RWPE1 (cell line): ENCODE measurements at regions not wholly inside any gene's neighbourhood (a gene's known extent, or its start where the extent isn't known, plus 50 kb on each side); places are given as distances from the start of the nearest gene placed in this dataset.
A peak's percentile ranks its signal among the peaks of the same experiment; 100 is the strongest.

ENCODE experiments used
- CTCF ChIA-PET: fragments of 350-600 bp; sonication (Branson Sonifier 250); formaldehyde crosslinking; extraction: SDS; loops from one replicate; lab custom pipeline; 2021; lab: Yijun Ruan, JAX
- POLR2A ChIA-PET: fragments of 400-600 bp; formaldehyde crosslinking; extraction: SDS; loops from one replicate; lab custom pipeline; 2020; ENCODE audit warnings: antibody characterized with exemption; ENCODE audit not compliant: low non-redundant PET; lab: Yijun Ruan, JAX
- DNase-seq: peaks from one replicate; pipeline ENCODE4 v3.0.0; 2012; ENCODE audit warnings: low spot score
- H3K27ac ChIP-seq: fragments of 450-650 bp; 2 replicates; pipeline ENCODE4 v1.5.1; 2017
- TF ChIP-seq, protein P1 (sequence below): fragments of 450-650 bp; conservative IDR thresholded peaks from 2 replicates; pipeline ENCODE4 v1.5.1; 2017; ENCODE audit warnings: low read depth, mild to moderate bottlenecking

DNA sequence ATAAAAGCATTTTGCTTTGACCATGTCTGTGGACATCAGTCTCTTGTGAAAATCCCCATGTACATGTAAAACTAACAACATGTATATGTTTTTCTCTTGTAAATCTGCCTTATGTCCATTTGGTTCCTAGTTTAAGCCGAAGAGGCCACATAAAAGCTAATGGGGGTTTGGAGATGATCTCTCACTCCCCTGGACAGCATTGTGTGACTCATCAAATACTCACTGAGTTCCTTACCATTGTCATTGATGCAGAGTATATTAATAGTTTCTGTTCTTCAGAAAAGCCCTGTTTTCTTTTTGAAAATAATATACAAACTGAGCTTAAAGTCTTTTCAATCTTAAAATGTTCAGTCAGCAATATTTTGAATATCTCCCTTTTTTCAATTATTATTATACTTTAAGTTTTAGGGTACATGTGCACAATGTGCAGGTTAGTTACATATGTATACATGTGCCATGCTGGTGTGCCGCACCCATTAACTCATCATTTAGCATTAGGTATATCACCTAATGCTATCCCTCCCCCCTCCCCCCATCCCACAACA lies 536.7 kb upstream of the HTR2A start:
- no peak for DNase-seq
- ChIA-PET POLR2A (no interaction called here), CTCF (no interaction called here)
- TF ChIP-seq, protein P1, sequence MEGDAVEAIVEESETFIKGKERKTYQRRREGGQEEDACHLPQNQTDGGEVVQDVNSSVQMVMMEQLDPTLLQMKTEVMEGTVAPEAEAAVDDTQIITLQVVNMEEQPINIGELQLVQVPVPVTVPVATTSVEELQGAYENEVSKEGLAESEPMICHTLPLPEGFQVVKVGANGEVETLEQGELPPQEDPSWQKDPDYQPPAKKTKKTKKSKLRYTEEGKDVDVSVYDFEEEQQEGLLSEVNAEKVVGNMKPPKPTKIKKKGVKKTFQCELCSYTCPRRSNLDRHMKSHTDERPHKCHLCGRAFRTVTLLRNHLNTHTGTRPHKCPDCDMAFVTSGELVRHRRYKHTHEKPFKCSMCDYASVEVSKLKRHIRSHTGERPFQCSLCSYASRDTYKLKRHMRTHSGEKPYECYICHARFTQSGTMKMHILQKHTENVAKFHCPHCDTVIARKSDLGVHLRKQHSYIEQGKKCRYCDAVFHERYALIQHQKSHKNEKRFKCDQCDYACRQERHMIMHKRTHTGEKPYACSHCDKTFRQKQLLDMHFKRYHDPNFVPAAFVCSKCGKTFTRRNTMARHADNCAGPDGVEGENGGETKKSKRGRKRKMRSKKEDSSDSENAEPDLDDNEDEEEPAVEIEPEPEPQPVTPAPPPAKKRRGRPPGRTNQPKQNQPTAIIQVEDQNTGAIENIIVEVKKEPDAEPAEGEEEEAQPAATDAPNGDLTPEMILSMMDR: no peak
- H3K27ac ChIP-seq: no peak overlapping the region

DNA sequence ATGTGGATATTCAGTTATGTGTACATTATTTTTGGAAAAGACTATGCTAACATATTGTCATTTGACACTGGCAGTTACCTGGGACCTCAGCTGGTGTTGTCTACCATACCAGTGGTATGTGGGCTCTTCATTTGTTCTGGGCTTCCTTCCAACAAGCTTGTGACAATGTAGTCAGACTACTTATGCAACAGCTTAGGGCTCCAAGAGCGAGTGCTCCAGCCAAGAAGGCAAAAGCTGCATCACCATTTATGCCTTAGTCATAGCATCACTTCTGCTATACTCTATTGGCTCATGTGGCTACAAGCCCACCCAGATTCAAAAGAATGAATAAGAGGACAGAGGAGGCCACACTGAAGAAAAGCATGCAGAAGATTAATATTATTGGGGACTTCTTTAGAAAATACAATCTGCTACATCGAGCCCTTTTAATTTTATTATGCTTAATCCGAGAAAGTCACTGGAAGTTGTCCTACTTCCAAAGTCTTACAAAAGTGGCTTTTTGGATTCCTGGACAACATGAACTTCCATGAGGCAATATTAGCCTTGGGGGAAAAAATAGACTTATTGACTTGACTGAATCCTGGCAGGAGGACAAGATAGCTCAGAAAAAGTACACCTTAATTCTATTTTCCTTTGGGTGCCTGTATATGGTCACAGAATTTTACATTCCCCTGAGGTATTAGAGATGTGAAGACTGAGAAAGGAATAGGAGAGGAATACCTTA lies 529.4 kb upstream of the HTR2A start:
- H3K27ac ChIP-seq: no peak overlapping the region
- peak; percentile 2 for DNase-seq
- ChIA-PET POLR2A (no interaction called here), CTCF (no interaction called here)
- TF ChIP-seq, protein P1: no peak

- no peak for DNase-seq
- TF ChIP-seq, protein P1: no peak
- ChIA-PET CTCF (interaction anchor here (0.6 kb wide), 1 partner anchor 99 kb away, joined by 5 read pairs; no protein-coding TSS in a partner anchor), POLR2A (no interaction called here)
- H3K27ac ChIP-seq: no peak overlapping the region
Measured at GRCh38 chr13:47421525-47421924, 524.7 kb upstream of the HTR2A start.

DNA sequence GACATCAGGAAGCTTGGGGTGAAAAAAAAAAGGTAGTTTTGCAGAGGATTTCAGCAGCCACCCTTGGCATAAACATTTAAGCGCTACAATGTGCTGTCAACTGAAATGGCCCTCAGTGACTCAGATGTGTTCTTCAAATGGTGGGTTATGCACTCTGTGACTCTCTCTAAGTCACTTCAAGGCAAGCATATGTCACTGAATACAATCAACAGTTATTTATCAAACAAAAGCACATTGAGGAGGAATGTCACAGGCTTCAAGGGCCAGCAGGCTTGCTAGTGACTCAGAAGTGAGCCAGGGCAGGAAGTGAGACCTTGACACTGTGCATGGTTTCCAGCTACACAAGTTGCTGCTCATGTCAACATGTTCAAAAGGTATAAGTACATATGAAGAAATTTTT lies 523.7 kb upstream of the HTR2A start:
- CTCF ChIA-PET: no interaction called here
- H3K27ac ChIP-seq: no peak overlapping the region
- DNase-seq: no peak
- POLR2A ChIA-PET: no interaction called here
- TF ChIP-seq, protein P1: no peak

DNA sequence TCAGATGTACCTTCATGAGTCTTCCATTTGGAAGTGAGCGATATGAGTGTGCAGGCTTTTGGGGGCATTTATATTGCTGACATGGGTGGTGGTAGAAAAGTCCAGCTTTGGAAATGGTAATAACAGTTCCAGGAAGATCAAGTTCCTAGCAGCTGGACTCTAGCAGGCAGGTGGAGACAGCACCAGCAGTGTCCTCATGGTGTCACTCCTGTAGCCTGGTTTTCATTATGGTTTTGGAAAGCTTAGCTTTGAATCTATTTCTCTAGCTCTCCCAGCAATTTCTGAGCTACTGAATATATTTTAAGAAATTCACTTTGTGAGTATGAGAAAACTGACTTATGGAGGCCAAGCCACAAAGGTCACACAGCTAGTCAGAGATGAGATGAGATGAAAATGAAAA lies 523.2 kb upstream of the HTR2A start:
- CTCF ChIA-PET: interaction anchor here (0.7 kb wide), 1 partner anchor 128 kb away, joined by 3 read pairs; no protein-coding TSS in a partner anchor
- no peak for DNase-seq
- TF ChIP-seq, protein P1: no peak
- POLR2A ChIA-PET: no interaction called here
- H3K27ac ChIP-seq: no peak overlapping the region

DNA sequence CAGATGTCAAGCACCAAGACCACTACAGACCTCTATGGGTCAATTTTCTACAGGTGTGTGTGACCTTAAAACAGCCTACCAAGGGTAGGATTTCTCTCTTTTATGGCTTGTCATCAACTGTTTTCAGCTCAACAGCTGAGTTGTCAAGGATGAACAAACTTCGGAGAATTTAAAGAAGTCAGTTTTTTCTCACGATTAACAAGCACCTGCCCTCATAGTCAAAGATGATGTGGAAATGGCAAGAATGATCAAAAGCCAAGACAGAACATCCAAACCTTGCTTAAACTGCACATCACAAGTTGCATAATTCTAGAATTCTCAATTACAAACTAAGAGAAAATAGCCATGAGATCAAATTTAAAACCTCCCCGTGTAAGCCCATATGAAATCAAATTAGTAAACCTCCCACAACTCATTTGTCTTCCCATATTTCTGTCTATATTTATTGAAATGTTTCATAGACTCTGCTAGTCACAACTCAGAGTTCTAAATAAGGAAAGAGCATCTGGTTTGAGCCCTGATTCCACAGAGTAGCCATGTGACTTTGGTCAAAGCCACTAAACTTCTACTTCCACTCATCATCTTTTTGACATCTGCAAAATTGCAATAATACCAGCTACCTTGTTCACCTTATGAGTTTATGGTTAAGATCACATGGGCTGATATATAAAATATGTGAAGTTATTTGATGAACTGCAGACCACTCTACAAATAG lies 521.5 kb upstream of the HTR2A start:
- POLR2A ChIA-PET: no interaction called here
- CTCF ChIA-PET: no interaction called here
- no peak for DNase-seq
- TF ChIP-seq, protein P1: no peak
- no peak overlapping the region for H3K27ac ChIP-seq
